ENCODE measurements at regions not wholly inside any gene's neighbourhood (a gene's known extent, or its start where the extent isn't known, plus 50 kb on each side); places are given as distances from the start of the nearest gene placed in this dataset.

- H2BK120ac ChIP-seq (replicated peaks; ENCODE audit: low read depth, low read length) = no peak overlapping the region
Measured at GRCh38 chr2:9123069-9123468, 83.5 kb upstream of the ASAP2 start.

More at GRCh38 chr2:9123069-9123468, 83.5 kb upstream of the ASAP2 start:
- FAIRE-seq (no peak), DNase-seq (ENCODE audit: low read depth in 1 of 2, low spot score in 2 of 2) (no peak)
- no peak overlapping the region for H2AFZ ChIP-seq (ENCODE audit: low read length)
- no peak overlapping the region for H3K4ac ChIP-seq (replicated peaks; ENCODE audit: insufficient read length, low read depth, low read length)
- H3K79me1 ChIP-seq (ENCODE audit: low read depth, low read length) = no peaks in the 10 kb centered on the region
- H3K4me1 ChIP-seq (replicated peaks in 1 of 4; ENCODE audit: control insufficient read depth in 3 of 4, insufficient read depth in 4 of 4, low read length in 3 of 4) = no peaks in the 10 kb centered on the region
- H3K4me3 ChIP-seq (ENCODE audit: extremely low read depth in 1 of 4, insufficient read depth in 2 of 4, low read depth in 3 of 4, low read length in 4 of 4) = no peak overlapping the region
- no peak overlapping the region for H3K4me2 ChIP-seq (ENCODE audit: insufficient read depth in 1 of 2, low read depth in 2 of 2, low read length in 2 of 2)
- no peaks in the 10 kb centered on the region; the same call in 1 of the 2 replicates for H3K23me2 ChIP-seq (ENCODE audit: low read depth, low read length)
- POLR2A ChIA-PET (ENCODE audit: partially characterized antibody) = no interaction called here
- CTCF ChIA-PET (ENCODE audit: partially characterized antibody) = interaction anchor here (0.7 kb wide), 1 partner anchor 15 kb away, joined by 3 read pairs; no protein-coding TSS in a partner anchor
- no peaks in the 10 kb centered on the region for H3K36me3 ChIP-seq (ENCODE audit: control insufficient read depth in 2 of 4, insufficient read depth in 4 of 4, low read length in 3 of 4)
- H2AK5ac ChIP-seq (ENCODE audit: low read depth, low read length) = no peak overlapping the region
- 86% methylated on average over 5 of the region's 5 CpGs; no CpG with 5 or more reads in 1 of the 2 experiments for WGBS, 2 experiments (ENCODE audit: extremely low coverage in 1 of 2, insufficient coverage in 1 of 2, insufficient read length in 1 of 2, insufficient replicate concordance in 2 of 2, low coverage in 1 of 2, low lambda C conversion rate in 2 of 2, missing lambda C conversion rate in 1 of 2)
- no peaks in the 10 kb centered on the region; a peak in 1 of 7 replicates for H3K27me3 ChIP-seq (replicated peaks in 1 of 4; ENCODE audit: control insufficient read depth in 3 of 4, extremely low read depth in 1 of 4, insufficient read depth in 3 of 4, low read length in 3 of 4)
- H2BK20ac ChIP-seq (ENCODE audit: low read length) = no peak overlapping the region
- H4K91ac ChIP-seq (replicated peaks; ENCODE audit: insufficient read length, low read length) = no peak overlapping the region
- H2BK12ac ChIP-seq (ENCODE audit: low read depth, low read length) = no peak overlapping the region
- H3K27ac ChIP-seq (ENCODE audit: low read depth, low read length) = no peak overlapping the region
- 0 out of 4 replicates have a peak, but pooled peaks cover 0 to 6% of the 10 kb centered on the region in 2 experiments for H3K9me3 ChIP-seq (ENCODE audit: insufficient read depth in 2 of 2, low read depth in 1 of 2, low read length in 1 of 2)
- H4K5ac ChIP-seq (ENCODE audit: insufficient read length, low read depth, low read length) = no peak overlapping the region
- no peak overlapping the region for H2BK5ac ChIP-seq (ENCODE audit: low read depth, low read length)
- TF ChIP-seq TAF7 (optimal IDR thresholded peaks at IDR 0.05; ENCODE audit: borderline replicate concordance, low read depth, low read length) (no peak), POLR2AphosphoS5 (IDR thresholded peaks at IDR 0.05; ENCODE audit: low read depth, low read length) (no peak), YY1 (IDR thresholded peaks at IDR 0.05; ENCODE audit: low read depth, low read length) (no peak)
- no peak overlapping the region for H3K14ac ChIP-seq (ENCODE audit: insufficient read length)
- H3K18ac ChIP-seq (ENCODE audit: extremely low read depth, low read length) = no peak overlapping the region
- H3K56ac ChIP-seq (replicated peaks; ENCODE audit: insufficient read length, low read depth, low read length) = no peak overlapping the region
- no peak overlapping the region for H3K23ac ChIP-seq (ENCODE audit: insufficient read length)
- H3K9ac ChIP-seq (replicated peaks in 1 of 4; ENCODE audit: extremely low read depth in 1 of 4, low read depth in 3 of 4, low read length in 3 of 4) = no peak overlapping the region
- no peaks in the 10 kb centered on the region for H4K20me1 ChIP-seq (replicated peaks in 1 of 2; ENCODE audit: control insufficient read depth in 1 of 2, insufficient read depth in 2 of 2, low read length in 2 of 2)
- H2BK15ac ChIP-seq (ENCODE audit: low read length) = no peak overlapping the region
- H3K79me2 ChIP-seq (ENCODE audit: control insufficient read depth in 1 of 2, insufficient read depth in 2 of 2, low read length in 2 of 2) = no peaks in the 10 kb centered on the region
- H4K8ac ChIP-seq (ENCODE audit: extremely low read depth, insufficient read depth, low read length) = no peak overlapping the region

Data from H1 (cell line).